Activated B cell treated with CpG ODN at 0.5 μM for 24 hours (primary cell): ENCODE measurements at regions not wholly inside any gene's neighbourhood (a gene's known extent, or its start where the extent isn't known, plus 50 kb on each side); places are given as distances from the start of the nearest gene placed in this dataset.

Source experiments
- ATAC-seq: fragments of 200-7000 bp; cut with Tn5 transposase; one replicate; pipeline ENCODE4 v1.10.0; 2021; ENCODE audit warnings: low read depth, mild to moderate bottlenecking, moderate library complexity
- CTCF ChIA-PET: fragments of 350-600 bp; sonication (Branson Sonifier 250); formaldehyde crosslinking; loops from one replicate; lab custom pipeline; 2021; ENCODE audit warnings: antibody characterized with exemption; lab: Charles Lee
- POLR2A ChIA-PET: fragments of 350-600 bp; sonication (Branson Sonifier 250); formaldehyde crosslinking; loops from one replicate; lab custom pipeline; 2021; ENCODE audit warnings: antibody characterized with exemption; lab: Charles Lee
- DNase-seq: peaks from one replicate; pipeline ENCODE4 v3.0.0; 2022
- H3K27ac Mint-ChIP-seq: one replicate; pipeline ENCODE4 v1.8.0; 2020; ENCODE audit warnings: mixed read lengths
- H3K27me3 Mint-ChIP-seq: one replicate; pipeline ENCODE4 v1.8.0; 2021; ENCODE audit warnings: mixed read lengths
- H3K36me3 Mint-ChIP-seq: one replicate; pipeline ENCODE4 v1.8.0; 2021; ENCODE audit warnings: low read depth, mixed read lengths
- H3K4me1 Mint-ChIP-seq: one replicate; pipeline ENCODE4 v1.8.0; 2021; ENCODE audit warnings: mixed read lengths
- H3K4me3 Mint-ChIP-seq: one replicate; pipeline ENCODE4 v1.8.0; 2020; ENCODE audit warnings: mild to moderate bottlenecking, mixed read lengths
- H3K9me3 Mint-ChIP-seq: one replicate; pipeline ENCODE4 v1.8.0; 2020; ENCODE audit warnings: mixed read lengths
- CTCF ChIP-seq: fragments of 200-600 bp; IDR thresholded peaks from one replicate; pipeline ENCODE4 v1.8.0; 2022; ENCODE audit warnings: antibody characterized with exemption, mild to moderate bottlenecking
- intact Hi-C: fragments of 100-400 bp; cut with micrococcal nuclease; formaldehyde crosslinking; loops from one replicate; pipeline ENCODE4 v1.15.1; 2024

GRCh38 chr3:14334936-14335335, 67.5 kb upstream of the SLC6A6 start:
- Mint-ChIP-seq H3K4me3 (no peak overlapping the region), H3K9me3 (peaks cover 2% of the 10 kb centered on the region), H3K36me3 (no peaks in the 10 kb centered on the region), H3K27ac (no peak overlapping the region), H3K4me1 (peaks cover 2% of the 10 kb centered on the region), H3K27me3 (peaks cover 3% of the 10 kb centered on the region)
- POLR2A ChIA-PET: no interaction called here
- ATAC-seq: no peak
- CTCF ChIA-PET: no interaction called here
- intact Hi-C loops: no loop called here
- no peak for DNase-seq
- no peak for TF ChIP-seq CTCF

- Mint-ChIP-seq H3K27ac (no peak overlapping the region), H3K4me1 (peaks cover 2% of the 10 kb centered on the region), H3K9me3 (peaks cover 2% of the 10 kb centered on the region), H3K4me3 (no peak overlapping the region), H3K36me3 (no peaks in the 10 kb centered on the region), H3K27me3 (peaks cover 3% of the 10 kb centered on the region)
- ATAC-seq (no peak), DNase-seq (no peak)
- ChIA-PET CTCF (no interaction called here), POLR2A (interaction anchor here (0.5 kb wide), 1 partner anchor 44 kb away, joined by 4 read pairs; no protein-coding TSS in a partner anchor)
- intact Hi-C loops: no loop called here
- no peak for TF ChIP-seq CTCF
Observed at GRCh38 chr3:14335774-14336748, 66.3 kb upstream of the SLC6A6 start.

- Mint-ChIP-seq H3K9me3 (peaks cover 2% of the 10 kb centered on the region), H3K4me1 (peaks cover 2% of the 10 kb centered on the region), H3K27ac (no peak overlapping the region), H3K27me3 (peaks cover 3% of the 10 kb centered on the region), H3K36me3 (no peaks in the 10 kb centered on the region), H3K4me3 (no peak overlapping the region)
- ATAC-seq: no peak
- DNase-seq: no peak
- ChIA-PET CTCF (no interaction called here), POLR2A (interaction anchor here (0.5 kb wide), 1 partner anchor 43 kb away, joined by 4 read pairs; no protein-coding TSS in a partner anchor)
- TF ChIP-seq CTCF: no peak
- intact Hi-C loops: no loop called here
Observed at GRCh38 chr3:14336749-14337598, 65.4 kb upstream of the SLC6A6 start.

GRCh38 chr3:14337828-14338227, 64.6 kb upstream of the SLC6A6 start:
- H3K9me3 Mint-ChIP-seq: peaks cover 2% of the 10 kb centered on the region
- H3K4me1 Mint-ChIP-seq: peaks cover 2% of the 10 kb centered on the region
- ChIA-PET CTCF (no interaction called here), POLR2A (no interaction called here)
- no peak for TF ChIP-seq CTCF
- H3K27me3 Mint-ChIP-seq: peaks cover 3% of the 10 kb centered on the region
- ATAC-seq (no peak), DNase-seq (no peak)
- no peak overlapping the region for H3K27ac Mint-ChIP-seq
- intact Hi-C loops: no loop called here
- H3K36me3 Mint-ChIP-seq: no peaks in the 10 kb centered on the region
- no peak overlapping the region for H3K4me3 Mint-ChIP-seq

GRCh38 chr3:14338242-14338641, 64.2 kb upstream of the SLC6A6 start:
- H3K4me1 Mint-ChIP-seq: peaks cover 2% of the 10 kb centered on the region
- H3K27me3 Mint-ChIP-seq: peaks cover 3% of the 10 kb centered on the region
- intact Hi-C loops: no loop called here
- POLR2A ChIA-PET: no interaction called here
- no peak overlapping the region for H3K27ac Mint-ChIP-seq
- ATAC-seq (no peak), DNase-seq (no peak)
- H3K9me3 Mint-ChIP-seq: peaks cover 2% of the 10 kb centered on the region
- H3K36me3 Mint-ChIP-seq: no peaks in the 10 kb centered on the region
- no peak overlapping the region for H3K4me3 Mint-ChIP-seq
- TF ChIP-seq CTCF: no peak
- CTCF ChIA-PET: no interaction called here
